A549 (cell line): ENCODE measurements at regions not wholly inside any gene's neighbourhood (a gene's known extent, or its start where the extent isn't known, plus 50 kb on each side); places are given as distances from the start of the nearest gene placed in this dataset.

Experiments
- CEBPB ChIP-seq, 2 experiments: fragments of >200 bp in 1 of 2; sonication (Bioruptor Twin) in 1 of 2; formaldehyde crosslinking in 1 of 2; IDR thresholded peaks; 2 replicates each; pipeline ENCODE4 v1.6.1; 2012 to 2016
- CTCF ChIP-seq: fragments of >200 bp; sonication (Bioruptor Twin); formaldehyde crosslinking; IDR thresholded peaks from 3 replicates; pipeline ENCODE4 v1.5.1; 2016
- EP300 ChIP-seq, 2 experiments: fragments of >200 bp; sonication (Bioruptor Twin); formaldehyde crosslinking; IDR thresholded peaks; 2 replicates in 1 of 2; 3 replicates in 1 of 2; pipeline ENCODE4 v1.6.1; 2016 to 2017
- POLR2A ChIP-seq: IDR thresholded peaks from 2 replicates; pipeline ENCODE4 v1.6.1; 2012; ENCODE audit warnings: mild to moderate bottlenecking, low read length

- no peak for TF ChIP-seq CTCF
- TF ChIP-seq POLR2A = no peak
- TF ChIP-seq EP300 (IDR thresholded peaks at IDR 0.05) = no peak
- no peak for TF ChIP-seq CEBPB (IDR thresholded peaks at IDR 0.05)
Observed at GRCh38 chr17:36746381-36747053, 145.1 kb downstream of the MRM1 start.
